DOHH2 (cell line): ENCODE measurements at regions not wholly inside any gene's neighbourhood (a gene's known extent, or its start where the extent isn't known, plus 50 kb on each side); places are given as distances from the start of the nearest gene placed in this dataset.

ENCODE experiments used
- EZH2phosphoT487 ChIP-seq: fragments of 200-600 bp; sonication (generic); IDR thresholded peaks from 2 replicates; pipeline ENCODE4 v1.6.1; 2017; ENCODE audit warnings: borderline replicate concordance, mild to moderate bottlenecking, antibody characterized with exemption, low read length, moderate library complexity, mixed read lengths
- TF ChIP-seq, protein P1 (sequence below): fragments of 200-600 bp; sonication (generic); IDR thresholded peaks from one replicate; pipeline ENCODE4 v1.5.1; 2014; ENCODE audit warnings: antibody characterized with exemption, mild to moderate bottlenecking, low read depth, low read length; ENCODE audit not compliant: poor library complexity, severe bottlenecking

DNA sequence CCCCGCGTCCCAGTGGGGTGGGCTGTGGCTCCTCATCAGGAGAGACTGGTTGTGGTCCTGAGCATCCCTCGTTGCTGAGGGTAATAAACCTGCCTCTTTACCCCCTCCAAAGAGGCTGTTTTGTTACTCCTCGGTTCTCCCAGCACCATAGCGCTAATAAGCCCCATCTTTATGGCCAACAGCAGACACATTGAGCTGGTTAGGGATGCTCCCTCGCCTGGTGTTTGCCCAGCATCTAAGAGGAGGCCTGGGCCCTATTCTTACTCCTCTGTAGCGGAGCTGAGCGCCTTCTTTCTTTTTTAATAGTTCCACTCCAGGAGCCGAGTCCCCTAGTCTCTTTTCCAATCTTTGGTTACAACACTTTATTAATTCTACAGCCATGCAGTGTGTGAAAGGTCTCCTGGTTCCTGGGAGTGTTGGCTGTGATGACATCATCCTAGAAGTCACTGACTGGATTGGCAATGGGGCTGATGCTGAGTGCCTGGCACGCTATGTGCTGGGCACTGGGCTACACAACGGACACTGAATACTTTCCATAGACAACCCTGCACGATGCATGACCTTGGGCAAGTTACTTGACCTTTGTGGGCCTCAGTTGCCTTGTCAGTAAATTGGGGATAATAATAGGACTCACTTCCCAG is 50.6 kb upstream of the CCDC167 start:
- TF ChIP-seq, protein P1, sequence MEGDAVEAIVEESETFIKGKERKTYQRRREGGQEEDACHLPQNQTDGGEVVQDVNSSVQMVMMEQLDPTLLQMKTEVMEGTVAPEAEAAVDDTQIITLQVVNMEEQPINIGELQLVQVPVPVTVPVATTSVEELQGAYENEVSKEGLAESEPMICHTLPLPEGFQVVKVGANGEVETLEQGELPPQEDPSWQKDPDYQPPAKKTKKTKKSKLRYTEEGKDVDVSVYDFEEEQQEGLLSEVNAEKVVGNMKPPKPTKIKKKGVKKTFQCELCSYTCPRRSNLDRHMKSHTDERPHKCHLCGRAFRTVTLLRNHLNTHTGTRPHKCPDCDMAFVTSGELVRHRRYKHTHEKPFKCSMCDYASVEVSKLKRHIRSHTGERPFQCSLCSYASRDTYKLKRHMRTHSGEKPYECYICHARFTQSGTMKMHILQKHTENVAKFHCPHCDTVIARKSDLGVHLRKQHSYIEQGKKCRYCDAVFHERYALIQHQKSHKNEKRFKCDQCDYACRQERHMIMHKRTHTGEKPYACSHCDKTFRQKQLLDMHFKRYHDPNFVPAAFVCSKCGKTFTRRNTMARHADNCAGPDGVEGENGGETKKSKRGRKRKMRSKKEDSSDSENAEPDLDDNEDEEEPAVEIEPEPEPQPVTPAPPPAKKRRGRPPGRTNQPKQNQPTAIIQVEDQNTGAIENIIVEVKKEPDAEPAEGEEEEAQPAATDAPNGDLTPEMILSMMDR, result no peak
- peak; percentile 5; the same call in 1 of the 2 replicates for TF ChIP-seq EZH2phosphoT487
